ENCODE measurements at regions not wholly inside any gene's neighbourhood (a gene's known extent, or its start where the extent isn't known, plus 50 kb on each side); places are given as distances from the start of the nearest gene placed in this dataset.
A peak's percentile ranks its signal among the peaks of the same experiment; 100 is the strongest.

DNA sequence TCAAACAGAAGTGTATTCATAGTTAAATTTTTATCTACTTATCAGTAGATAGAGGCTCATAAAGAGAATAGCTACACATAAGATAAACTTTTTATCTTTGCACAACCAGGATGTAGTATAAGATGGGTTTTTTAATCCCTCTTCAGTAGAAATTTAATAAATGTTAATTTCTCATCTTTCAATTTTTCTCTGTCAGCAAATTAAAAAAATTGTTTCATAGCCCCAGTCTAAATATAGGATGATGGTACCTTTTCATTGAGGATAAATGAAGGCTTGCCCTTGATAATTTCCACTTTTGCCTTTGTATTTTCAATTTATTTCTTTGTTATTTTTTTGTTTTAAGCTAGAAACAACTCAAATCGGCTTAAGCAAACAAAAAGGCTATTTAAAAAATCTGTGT, 251.2 kb upstream of the NOX3 start:
- no peak for FAIRE-seq

DNA sequence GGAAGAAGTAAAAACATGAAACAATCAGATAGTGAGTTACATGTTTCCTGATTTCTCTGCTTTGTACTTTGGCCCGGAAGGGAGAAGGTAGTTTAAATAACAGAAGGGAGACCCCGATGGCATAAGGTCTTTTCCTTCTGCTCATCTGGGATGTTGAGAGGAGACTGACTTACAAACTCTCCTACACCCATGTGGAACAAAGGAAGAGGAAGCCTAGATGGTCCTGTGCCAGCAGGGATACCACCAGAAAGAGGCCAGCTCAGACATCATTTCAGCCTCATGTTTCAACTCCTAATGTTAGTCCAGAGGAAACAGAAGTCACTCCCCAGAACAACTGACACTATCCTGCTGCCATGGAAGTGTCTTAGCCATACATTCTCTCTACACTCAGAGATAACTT, 250.7 kb upstream of the NOX3 start:
- FAIRE-seq, result no peak

GRCh38 chr6:155701342-155701741, 245.7 kb upstream of the NOX3 start:
- FAIRE-seq, result no peak

GRCh38 chr6:155695495-155695894, 239.9 kb upstream of the NOX3 start:
- FAIRE-seq, result no peak

- FAIRE-seq, result no peak
These were observed 238.8 kb upstream of the NOX3 start for GRCh38 chr6:155694419-155694790.

DNA sequence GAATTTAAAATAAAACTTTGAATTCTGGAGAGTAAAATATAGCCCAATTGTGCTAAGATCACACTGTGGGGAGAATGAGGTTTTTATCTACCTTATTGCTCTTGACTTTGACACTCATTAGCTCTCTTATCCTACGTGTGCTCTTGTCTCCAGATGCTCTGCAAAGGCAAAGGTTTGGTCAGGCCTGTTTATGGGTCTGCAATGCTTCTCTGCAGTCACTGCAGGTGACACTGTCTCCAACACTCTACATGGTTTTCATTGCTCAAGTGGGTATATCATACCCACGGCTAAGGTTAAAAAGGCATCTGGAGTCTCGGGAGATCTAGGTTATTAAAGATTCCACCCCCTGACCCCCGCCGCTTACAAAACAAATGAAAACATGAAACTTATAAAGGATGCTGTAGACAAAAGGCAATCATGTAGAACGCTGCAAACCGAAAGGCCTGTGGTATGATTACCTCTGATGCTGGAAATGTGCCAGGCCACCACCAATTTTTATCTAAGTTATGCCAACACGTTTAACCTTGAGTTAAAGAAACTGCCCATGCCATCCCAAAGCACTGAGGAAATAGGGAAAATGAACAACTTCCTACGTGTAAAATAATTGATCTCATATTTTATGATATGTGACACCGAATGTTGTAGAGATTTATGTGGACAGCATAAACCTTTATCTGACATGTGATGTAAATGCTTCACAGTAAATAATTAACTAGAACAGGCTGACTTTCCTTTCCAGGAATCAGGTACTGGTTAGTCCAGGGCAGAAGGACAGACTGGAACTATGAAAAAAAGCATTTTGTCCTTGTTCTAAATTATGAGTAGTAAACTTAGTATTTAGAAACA, 238.2 kb upstream of the NOX3 start:
- no peak for FAIRE-seq

DNA sequence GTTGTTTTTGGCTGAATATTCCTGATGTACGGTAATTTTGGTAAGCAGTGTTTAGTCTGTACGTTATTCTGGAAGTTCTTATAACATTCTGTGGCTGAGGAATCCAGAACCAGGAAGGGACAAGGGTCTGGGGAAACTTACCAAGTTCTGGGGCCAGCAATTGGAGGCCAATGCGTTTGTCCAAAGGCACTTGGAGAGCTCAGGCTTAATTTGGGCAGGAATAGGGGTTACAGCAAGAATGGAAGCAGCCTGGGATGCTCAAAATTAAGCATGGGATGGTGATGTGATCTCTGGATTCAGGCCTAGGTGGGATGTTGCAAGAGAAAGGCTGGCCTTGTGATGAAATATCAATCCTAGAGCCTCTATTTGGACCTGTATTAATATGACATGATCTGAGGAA, 235.2 kb upstream of the NOX3 start:
- FAIRE-seq, result no peak

- FAIRE-seq, result no peak
These were observed 232.0 kb upstream of the NOX3 start for GRCh38 chr6:155687645-155688044.

DNA sequence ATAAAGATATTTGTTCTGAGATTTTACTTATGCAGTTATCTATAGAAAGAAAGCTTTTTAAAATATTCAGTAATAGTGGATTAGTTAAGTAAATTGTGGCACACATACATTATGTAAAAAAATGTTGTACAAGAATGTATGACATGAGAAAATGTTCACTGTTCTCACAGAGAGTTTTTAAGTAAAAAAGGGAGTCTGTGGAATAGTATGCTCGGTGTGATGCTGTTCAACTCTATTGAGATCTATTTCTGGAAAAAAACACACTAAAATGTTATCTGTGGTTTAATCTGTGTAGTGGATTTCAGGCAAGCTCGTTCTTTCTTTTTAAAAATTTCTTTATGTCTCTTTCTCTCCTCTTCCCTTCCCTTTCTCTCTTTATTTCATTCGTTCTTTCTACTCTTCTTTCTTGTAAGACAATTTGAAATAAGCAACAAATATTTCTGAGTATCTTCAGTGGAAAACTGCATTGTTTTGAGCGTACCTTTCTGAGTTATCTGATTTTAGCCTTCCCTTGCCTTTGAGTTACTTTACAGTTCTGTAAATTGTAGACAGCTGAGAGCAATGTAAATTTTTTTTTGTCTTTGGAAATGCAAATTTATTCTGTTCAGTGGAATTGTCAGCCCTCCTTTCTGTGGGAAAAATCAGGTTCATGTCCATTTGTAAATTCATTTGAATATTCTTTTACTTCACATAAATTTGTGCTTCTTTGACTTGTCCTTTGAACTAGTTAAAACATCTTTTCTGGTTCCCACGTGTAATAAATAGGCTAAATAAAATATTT, 229.0 kb upstream of the NOX3 start:
- FAIRE-seq, result no peak

DNA sequence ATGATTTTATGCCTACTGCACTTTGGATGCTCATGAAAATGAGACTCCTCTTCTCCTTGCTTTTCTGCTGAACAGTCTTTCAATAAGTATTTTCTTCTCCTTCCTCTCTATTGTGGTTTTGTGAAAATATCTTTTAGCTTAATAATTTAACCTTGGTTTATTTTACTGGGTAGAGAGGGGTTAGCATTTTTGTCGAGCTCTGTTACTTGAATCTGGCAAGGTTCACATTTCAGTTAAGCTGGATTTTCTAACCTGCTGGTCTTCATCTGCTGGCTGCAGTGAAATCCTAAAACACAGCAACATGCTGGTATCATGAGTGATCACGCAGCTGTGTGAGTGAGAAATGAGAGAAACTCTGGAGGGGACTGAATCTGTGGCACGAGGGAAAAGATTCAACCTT, 222.7 kb upstream of the NOX3 start:
- FAIRE-seq, result no peak

GRCh38 chr6:155676346-155676745, 220.7 kb upstream of the NOX3 start:
- FAIRE-seq, result no peak

GRCh38 chr6:155670655-155671054, 215.0 kb upstream of the NOX3 start:
- FAIRE-seq, result no peak

GRCh38 chr6:155660251-155660977, 204.8 kb upstream of the NOX3 start:
- no peak for FAIRE-seq

GRCh38 chr6:155656024-155656423, 200.4 kb upstream of the NOX3 start:
- no peak for FAIRE-seq

DNA sequence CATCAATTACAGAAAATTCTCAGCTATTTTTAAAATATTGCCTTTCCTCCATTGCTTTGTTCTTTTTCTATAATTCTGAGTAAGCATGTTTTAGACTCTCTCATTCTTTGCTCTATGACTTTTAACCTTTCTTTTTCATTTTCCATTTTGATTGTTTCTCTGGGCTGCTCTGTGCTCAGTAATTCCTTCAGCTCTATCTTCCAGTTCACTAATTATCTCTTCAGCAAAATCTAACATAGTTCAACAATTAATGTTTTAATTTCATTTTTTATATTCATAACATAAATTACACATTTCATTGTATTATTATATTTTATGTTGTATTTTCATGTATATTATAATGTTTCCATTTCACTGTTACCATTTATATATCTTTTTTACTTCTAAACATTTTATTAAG, 198.8 kb upstream of the NOX3 start:
- FAIRE-seq, result peak; percentile 19

DNA sequence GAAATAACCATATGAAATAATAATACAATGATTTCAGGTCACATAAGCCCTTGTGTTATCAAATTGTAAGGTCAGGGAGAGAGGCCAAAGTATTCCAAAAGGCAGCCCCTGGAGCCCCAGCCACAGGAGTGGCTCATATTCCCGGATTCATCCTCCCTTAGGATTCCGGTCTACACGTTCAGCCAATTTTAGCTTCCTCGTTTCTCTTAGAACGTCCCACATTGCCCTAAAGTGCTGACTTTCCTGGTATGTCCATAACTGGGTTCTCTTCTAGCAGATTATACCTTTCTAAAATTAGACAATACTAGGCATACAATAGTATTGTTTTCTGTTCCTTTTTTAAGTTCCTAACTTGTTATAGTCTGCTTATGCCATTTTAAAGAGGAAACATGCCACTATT, 192.7 kb upstream of the NOX3 start:
- FAIRE-seq, result no peak

DNA sequence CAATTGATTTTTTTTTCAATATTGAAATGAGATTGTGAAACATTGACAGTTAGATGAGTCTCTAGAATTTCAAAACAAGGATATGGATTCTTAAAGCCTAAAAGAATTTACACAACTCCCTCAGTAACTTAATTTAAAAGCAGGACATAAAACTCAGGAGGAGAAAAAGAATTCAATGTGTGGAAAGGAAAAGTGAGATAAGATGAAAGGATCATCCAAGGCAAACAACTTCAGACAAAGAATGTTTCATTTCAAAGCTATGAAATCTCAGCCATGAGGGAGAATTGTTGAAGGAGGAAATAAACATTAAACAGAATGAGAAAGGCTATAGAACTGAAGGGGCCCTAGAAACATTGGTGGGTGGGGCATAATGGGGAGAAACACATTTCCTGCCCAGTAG, 191.7 kb upstream of the NOX3 start:
- FAIRE-seq, result no peak

- no peak for FAIRE-seq
These were observed 190.8 kb upstream of the NOX3 start for GRCh38 chr6:155646443-155646842.

DNA sequence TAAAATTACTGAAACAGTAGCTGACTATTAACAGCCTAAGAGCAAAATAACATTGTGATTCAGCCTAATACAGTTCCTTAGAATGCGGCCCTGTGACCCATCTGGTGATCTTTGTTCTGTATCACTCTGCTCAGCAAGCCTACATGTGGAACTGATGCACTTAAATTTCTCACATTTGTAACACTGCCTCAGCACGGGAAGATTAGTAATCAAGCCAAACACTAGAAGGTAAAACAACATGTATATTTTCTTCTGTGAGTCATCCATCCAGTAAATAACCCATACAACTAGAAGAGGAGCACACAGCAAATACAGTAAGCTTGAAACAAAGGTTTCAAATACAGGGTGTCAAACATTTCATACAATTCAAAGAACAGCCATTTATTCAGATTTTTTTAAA, 189.7 kb upstream of the NOX3 start:
- no peak for FAIRE-seq

GRCh38 chr6:155641603-155642002, 186.0 kb upstream of the NOX3 start:
- no peak for FAIRE-seq

- FAIRE-seq, result no peak
These were observed 182.6 kb upstream of the NOX3 start for GRCh38 chr6:155638200-155638599.

DNA sequence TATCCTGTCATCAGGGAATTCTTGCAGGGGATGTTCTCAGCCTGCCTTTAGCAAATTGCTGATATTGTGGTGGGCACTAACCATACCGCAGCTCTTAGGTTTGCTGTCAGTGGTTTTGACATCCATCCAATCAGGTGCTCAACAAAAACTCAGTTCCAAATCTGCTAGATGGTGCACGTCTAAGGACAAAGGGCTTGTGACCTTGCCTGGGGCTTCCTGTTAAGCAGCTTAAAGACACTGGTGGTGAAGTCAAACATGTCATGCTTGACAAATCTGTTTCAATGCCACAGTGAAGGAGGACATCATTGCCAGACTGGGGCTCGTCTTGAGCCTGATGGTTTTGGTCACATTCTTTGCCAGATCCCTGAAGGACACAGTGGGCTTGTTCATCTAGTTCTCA, 179.8 kb upstream of the NOX3 start:
- no peak for FAIRE-seq

DNA sequence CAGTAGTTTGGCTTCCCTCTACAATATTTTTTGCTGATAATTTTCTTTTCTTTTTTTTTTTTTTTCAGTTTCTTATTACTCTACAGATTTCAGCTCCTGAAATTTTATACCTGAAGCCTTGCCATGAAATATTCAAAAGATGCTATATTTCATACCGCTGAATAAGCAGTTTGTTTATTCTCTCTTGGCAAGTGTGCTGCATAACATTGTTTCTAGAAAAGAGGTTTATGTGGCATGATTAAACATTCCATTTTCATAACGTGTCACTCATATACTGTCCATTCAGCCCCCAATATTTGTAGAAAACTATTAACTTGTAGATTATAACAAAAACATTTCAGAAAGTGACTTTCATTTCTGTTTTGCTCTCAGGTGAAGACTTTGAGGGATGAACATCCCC, 174.4 kb upstream of the NOX3 start:
- FAIRE-seq, result no peak

DNA sequence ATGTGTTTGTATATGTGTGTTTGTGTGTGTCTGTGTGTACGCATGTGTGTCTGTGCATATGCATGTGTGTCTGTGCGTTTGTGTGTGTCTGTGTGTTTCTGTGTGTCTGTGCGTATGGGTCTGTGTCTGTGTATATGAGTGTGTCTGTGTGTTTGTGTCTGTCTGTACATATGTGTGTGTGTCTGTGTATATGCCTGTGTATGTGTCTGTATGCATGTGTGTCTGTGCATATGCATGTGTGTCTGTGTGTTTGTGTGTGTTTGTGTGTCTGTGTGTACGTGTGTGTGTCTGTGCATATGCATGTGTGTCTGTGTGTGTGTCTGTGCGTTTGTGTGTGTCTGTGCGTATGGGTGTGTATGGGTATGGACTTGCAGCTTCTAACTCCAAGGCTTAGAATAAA, 174.0 kb upstream of the NOX3 start:
- no peak for FAIRE-seq

Measured in TTC549 (cell line).